ENCODE measurements at regions not wholly inside any gene's neighbourhood (a gene's known extent, or its start where the extent isn't known, plus 50 kb on each side); places are given as distances from the start of the nearest gene placed in this dataset.

DNA sequence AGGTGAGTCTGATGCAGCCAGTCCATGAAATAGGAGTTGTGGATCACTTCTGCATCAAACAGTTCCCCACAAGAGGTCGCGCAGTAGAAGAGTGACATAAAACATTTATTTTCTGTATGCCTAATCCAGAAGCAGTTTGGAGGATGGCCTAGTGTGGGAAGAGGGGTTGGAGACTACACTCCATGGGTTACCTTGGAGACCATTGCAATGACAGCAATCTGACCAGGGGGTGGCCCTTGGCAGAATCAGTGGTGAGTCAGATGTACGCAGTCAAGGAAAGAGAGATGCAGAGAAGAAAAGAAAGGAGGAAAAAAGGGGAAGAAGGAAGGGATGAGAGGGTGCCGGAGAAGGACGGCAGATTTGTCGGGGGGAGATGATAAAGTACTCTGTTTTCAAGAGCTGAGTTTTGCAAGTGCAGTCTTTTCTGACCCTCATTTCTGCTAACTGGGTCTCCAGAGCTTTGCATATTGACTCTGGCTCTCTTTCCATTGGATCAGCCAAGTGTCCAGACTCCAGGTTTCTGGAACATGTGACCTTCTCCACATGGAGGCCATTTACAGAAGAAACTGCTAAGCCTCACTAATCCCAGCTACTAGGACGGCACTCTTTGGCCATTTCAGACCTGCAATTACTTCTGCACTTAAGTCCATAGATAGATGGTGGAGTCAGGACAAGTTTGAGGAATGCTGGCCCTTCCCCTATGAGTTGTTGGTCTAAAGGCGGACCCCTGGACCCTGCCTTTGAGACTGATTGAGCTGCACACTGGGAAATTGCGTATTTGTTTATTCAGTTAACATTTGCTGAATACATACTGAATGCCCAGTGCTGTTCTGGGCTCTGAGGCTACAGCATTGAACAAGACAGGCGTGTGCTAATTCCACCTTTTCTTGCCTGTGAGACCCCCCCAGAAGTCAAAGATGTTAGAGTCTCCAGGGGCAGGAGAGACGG, 424.2 kb downstream of the BCL11B start:
- Histone ChIP-seq H3K27ac (no peak overlapping the region), H3K4me3 (no peak overlapping the region), H3K4me1 (no peaks in the 10 kb centered on the region), H3K27me3 (no peaks in the 10 kb centered on the region), H3K9me3 (no peaks in the 10 kb centered on the region), H3K36me3 (no peaks in the 10 kb centered on the region)
- intact Hi-C loops (cut with DNase I; ENCODE audit: low total_unique reads), result no loop called here
- no peak for DNase-seq (ENCODE audit: low spot score in 2 of 2)
- no peak for TF ChIP-seq POLR2AphosphoS5 (IDR thresholded peaks at IDR 0.05)
- TF ChIP-seq, protein P1, sequence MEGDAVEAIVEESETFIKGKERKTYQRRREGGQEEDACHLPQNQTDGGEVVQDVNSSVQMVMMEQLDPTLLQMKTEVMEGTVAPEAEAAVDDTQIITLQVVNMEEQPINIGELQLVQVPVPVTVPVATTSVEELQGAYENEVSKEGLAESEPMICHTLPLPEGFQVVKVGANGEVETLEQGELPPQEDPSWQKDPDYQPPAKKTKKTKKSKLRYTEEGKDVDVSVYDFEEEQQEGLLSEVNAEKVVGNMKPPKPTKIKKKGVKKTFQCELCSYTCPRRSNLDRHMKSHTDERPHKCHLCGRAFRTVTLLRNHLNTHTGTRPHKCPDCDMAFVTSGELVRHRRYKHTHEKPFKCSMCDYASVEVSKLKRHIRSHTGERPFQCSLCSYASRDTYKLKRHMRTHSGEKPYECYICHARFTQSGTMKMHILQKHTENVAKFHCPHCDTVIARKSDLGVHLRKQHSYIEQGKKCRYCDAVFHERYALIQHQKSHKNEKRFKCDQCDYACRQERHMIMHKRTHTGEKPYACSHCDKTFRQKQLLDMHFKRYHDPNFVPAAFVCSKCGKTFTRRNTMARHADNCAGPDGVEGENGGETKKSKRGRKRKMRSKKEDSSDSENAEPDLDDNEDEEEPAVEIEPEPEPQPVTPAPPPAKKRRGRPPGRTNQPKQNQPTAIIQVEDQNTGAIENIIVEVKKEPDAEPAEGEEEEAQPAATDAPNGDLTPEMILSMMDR (IDR thresholded peaks at IDR 0.05), result no peak
- TF ChIP-seq POLR2A (IDR thresholded peaks at IDR 0.05), result no peak

DNA sequence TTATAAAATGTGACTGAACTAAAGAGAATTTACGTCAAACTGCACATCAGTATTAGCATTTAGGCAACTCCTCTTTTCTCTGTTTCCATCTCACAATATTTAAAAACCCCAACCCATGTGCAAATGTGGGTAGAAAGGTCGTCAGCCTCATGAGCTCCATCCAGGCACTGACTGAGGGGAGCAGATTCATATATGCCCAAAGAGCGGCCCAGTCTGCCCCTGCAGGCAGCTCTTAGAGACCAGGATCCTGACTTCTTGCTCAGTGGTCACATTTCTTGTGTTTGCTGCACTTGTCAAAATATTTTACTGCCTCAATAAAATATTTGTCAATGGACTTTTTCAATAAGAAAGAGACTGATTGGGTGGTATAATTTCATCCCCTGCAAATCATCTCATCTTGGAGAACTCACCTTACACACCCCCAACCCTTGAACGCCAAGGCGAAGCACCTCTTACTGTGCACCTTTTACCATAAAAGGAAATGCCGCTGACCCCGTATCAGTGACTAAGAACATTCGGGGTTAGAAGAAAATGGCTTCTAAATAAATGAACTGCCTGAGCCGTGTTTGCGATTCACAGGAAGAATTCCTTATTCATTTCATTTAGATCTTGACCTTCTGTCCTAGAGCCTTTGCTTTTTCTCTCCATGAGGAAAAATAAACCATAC, 418.8 kb downstream of the BCL11B start:
- TF ChIP-seq, protein P1 (IDR thresholded peaks at IDR 0.05), result no peak
- TF ChIP-seq POLR2AphosphoS5 (IDR thresholded peaks at IDR 0.05) (no peak), POLR2A (IDR thresholded peaks at IDR 0.05) (no peak)
- intact Hi-C loops (cut with DNase I; ENCODE audit: low total_unique reads), result no loop called here
- no peaks in the 10 kb centered on the region for H3K4me1 ChIP-seq
- no peaks in the 10 kb centered on the region for H3K27me3 ChIP-seq
- H3K4me3 ChIP-seq, result no peak overlapping the region
- no peak overlapping the region for H3K27ac ChIP-seq
- no peaks in the 10 kb centered on the region for H3K9me3 ChIP-seq
- no peak for DNase-seq (ENCODE audit: low spot score in 2 of 2)
- no peaks in the 10 kb centered on the region for H3K36me3 ChIP-seq

DNA sequence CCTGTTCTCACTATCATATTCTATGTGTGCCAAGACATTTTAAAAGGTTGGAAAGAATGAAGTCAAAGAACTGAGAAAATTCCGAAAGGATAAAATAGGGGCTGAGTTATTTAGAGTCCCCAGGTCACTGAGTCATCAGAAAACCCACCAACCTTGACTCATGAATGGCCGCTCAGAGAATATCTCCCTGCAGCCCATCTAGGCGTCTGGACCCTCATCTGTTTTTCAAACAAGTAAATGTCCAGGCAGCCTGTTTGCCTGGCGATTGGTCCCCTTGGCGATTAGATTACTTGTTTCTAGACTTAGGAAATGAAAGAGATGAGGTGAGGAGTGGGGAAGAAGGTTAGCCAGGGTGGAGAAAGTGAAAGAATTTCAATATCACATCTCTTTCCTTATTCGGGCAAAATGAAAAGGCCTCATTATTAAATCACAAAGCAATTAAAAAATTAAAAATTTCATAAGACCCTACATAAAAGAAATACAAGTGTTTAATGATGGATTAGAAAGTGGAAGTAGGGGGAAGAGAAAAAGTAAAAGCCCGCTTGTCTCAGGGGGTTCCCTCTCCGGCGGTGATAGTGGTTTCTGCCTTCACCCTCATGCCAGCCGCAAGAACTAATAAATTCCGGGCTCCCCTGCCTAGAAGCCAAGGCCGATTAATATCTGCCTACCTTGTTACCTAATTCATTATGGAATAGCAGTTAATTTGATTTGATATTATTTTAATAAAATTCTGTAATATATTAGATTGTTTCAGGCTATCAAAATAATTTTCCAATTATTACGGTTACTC, 415.9 kb downstream of the BCL11B start:
- no peaks in the 10 kb centered on the region for H3K9me3 ChIP-seq
- TF ChIP-seq POLR2AphosphoS5 (IDR thresholded peaks at IDR 0.05), result no peak
- no peak for TF ChIP-seq POLR2A (IDR thresholded peaks at IDR 0.05)
- TF ChIP-seq, protein P1 (IDR thresholded peaks at IDR 0.05), result no peak
- no peak for DNase-seq (ENCODE audit: low spot score in 2 of 2)
- no peaks in the 10 kb centered on the region for H3K36me3 ChIP-seq
- no peak overlapping the region for H3K27ac ChIP-seq
- no peaks in the 10 kb centered on the region for H3K4me1 ChIP-seq
- intact Hi-C loops (cut with DNase I; ENCODE audit: low total_unique reads), result no loop called here
- no peaks in the 10 kb centered on the region for H3K27me3 ChIP-seq
- no peak overlapping the region for H3K4me3 ChIP-seq

DNA sequence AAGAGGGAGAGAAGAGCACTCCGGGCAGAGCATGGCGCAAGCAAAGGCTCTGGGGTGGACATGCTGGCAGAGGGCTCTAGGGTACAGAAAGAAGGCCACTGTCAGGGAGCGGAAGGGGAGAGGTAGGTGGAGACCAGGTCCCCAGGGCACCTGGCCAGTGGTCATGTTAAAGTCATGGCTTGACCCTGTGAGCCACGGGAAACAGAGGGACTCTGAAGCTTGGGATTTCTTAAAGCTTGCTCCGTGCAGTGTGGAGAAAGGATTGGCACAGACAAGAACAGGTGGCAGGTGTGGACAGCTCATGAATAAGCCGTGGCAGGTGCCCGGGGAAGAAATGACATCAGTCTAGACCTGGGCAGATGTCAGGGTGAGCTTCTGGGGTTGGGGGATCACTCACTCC, 413.8 kb downstream of the BCL11B start:
- no peaks in the 10 kb centered on the region for H3K4me1 ChIP-seq
- H3K27me3 ChIP-seq, result no peaks in the 10 kb centered on the region
- TF ChIP-seq POLR2AphosphoS5 (IDR thresholded peaks at IDR 0.05) (no peak), POLR2A (IDR thresholded peaks at IDR 0.05) (no peak)
- TF ChIP-seq, protein P1 (IDR thresholded peaks at IDR 0.05), result no peak
- no peak for DNase-seq (ENCODE audit: low spot score in 2 of 2)
- H3K36me3 ChIP-seq, result no peaks in the 10 kb centered on the region
- intact Hi-C loops (cut with DNase I; ENCODE audit: low total_unique reads), result no loop called here
- no peaks in the 10 kb centered on the region for H3K9me3 ChIP-seq
- no peak overlapping the region for H3K27ac ChIP-seq
- H3K4me3 ChIP-seq, result no peak overlapping the region

Measured in breast epithelium (tissue), 4 donors.